ENCODE measurements at regions not wholly inside any gene's neighbourhood (a gene's known extent, or its start where the extent isn't known, plus 50 kb on each side); places are given as distances from the start of the nearest gene placed in this dataset.

DNA sequence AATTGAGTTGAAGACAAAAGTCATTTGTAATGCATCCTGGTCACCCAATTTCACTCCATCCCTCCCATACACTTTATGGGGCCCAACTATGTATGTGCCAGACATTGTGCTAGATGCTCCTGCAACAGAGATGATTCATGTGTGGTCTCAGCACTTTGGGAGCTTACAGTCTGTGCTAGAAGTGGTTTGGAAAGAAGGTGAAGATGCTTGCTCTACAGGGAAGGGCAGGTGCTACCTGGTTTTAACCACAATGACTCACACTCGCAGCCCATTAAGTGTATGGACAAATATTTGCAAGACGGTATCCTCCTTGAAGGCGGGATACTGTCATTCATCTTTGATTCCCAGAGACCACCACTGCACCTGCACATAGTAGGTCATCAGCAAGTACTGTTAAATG, 257.6 kb downstream of the OTUD1 start:
- Mint-ChIP-seq H3K4me3 (peak overlapping the region; percentile 84), H3K4me1 (peaks cover 29% of the 10 kb centered on the region), H3K9me3 (no peaks in the 10 kb centered on the region), H3K36me3 (no peaks in the 10 kb centered on the region), H3K27ac (no peak overlapping the region), H3K27me3 (ENCODE audit: low read depth) (peaks cover 95% of the 10 kb centered on the region)
- TF ChIP-seq, protein P1, sequence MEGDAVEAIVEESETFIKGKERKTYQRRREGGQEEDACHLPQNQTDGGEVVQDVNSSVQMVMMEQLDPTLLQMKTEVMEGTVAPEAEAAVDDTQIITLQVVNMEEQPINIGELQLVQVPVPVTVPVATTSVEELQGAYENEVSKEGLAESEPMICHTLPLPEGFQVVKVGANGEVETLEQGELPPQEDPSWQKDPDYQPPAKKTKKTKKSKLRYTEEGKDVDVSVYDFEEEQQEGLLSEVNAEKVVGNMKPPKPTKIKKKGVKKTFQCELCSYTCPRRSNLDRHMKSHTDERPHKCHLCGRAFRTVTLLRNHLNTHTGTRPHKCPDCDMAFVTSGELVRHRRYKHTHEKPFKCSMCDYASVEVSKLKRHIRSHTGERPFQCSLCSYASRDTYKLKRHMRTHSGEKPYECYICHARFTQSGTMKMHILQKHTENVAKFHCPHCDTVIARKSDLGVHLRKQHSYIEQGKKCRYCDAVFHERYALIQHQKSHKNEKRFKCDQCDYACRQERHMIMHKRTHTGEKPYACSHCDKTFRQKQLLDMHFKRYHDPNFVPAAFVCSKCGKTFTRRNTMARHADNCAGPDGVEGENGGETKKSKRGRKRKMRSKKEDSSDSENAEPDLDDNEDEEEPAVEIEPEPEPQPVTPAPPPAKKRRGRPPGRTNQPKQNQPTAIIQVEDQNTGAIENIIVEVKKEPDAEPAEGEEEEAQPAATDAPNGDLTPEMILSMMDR (IDR thresholded peaks at IDR 0.05; ENCODE audit: unreplicated experiment) = no peak
- no peak for DNase-seq (ENCODE audit: low spot score in 2 of 2, unreplicated experiment in 2 of 2)

DNA sequence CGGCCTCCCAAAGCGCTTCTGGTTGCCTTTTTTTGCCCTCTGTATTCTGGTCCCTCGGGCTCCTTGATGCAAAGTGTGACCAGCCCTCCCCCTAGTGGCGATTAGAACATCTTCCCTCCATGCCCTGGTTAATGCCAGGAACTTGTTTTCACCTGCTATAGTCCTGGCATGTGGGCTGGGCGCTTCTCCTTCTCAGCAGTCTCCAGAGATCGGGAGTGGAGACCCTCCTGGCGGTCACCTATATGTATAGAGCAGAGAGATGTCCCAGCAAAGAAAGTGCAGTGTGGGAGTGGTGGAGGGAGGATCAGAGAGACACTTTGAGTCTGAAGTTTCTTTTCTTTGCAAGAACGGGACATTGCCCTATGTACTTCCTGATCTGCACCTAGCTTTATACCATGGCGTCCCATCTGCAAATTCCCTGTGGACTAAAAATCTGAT, 264.1 kb downstream of the OTUD1 start:
- peaks cover 6% of the 10 kb centered on the region for H3K4me1 Mint-ChIP-seq
- H3K27me3 Mint-ChIP-seq (ENCODE audit: low read depth) = peaks cover 54% of the 10 kb centered on the region
- TF ChIP-seq, protein P1 (IDR thresholded peaks at IDR 0.05; ENCODE audit: unreplicated experiment) = peak; percentile 72
- no peak overlapping the region for H3K27ac Mint-ChIP-seq
- H3K9me3 Mint-ChIP-seq = peaks cover 24% of the 10 kb centered on the region
- peak overlapping the region; percentile 13 for H3K4me3 Mint-ChIP-seq
- peak in 1 of 2 experiments; percentile 42 for DNase-seq (ENCODE audit: low spot score in 2 of 2, unreplicated experiment in 2 of 2)
- H3K36me3 Mint-ChIP-seq = peaks cover 4% of the 10 kb centered on the region

DNA sequence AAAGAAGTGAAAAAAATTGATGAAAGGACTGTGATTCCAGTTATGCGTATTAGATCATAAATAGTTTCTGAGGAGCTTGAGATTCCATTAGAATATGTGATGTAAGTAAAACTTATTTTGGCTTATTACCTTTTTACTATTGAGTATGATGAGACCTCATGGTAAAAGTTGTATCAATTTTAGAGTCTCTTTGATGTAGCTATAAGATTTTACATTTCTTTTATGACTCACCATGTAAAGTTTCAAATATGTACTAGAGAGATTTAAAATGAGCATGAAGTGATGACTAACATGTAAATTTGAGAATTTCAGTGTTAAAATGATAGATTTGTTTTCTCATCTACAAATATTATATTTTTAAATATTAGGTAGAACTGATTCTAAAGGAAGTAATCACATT, 276.5 kb downstream of the OTUD1 start:
- H3K4me3 Mint-ChIP-seq = no peak overlapping the region
- H3K36me3 Mint-ChIP-seq = no peaks in the 10 kb centered on the region
- no peaks in the 10 kb centered on the region for H3K9me3 Mint-ChIP-seq
- peaks cover 55% of the 10 kb centered on the region for H3K27me3 Mint-ChIP-seq (ENCODE audit: low read depth)
- H3K27ac Mint-ChIP-seq = no peak overlapping the region
- no peak for DNase-seq (ENCODE audit: low spot score in 2 of 2, unreplicated experiment in 2 of 2)
- TF ChIP-seq, protein P1 (IDR thresholded peaks at IDR 0.05; ENCODE audit: unreplicated experiment) = no peak
- no peaks in the 10 kb centered on the region for H3K4me1 Mint-ChIP-seq

GRCh38 chr10:23717913-23718312, 279.0 kb downstream of the OTUD1 start:
- TF ChIP-seq, protein P1 (IDR thresholded peaks at IDR 0.05; ENCODE audit: unreplicated experiment) = no peak
- H3K36me3 Mint-ChIP-seq = no peaks in the 10 kb centered on the region
- no peak for DNase-seq (ENCODE audit: low spot score in 2 of 2, unreplicated experiment in 2 of 2)
- H3K9me3 Mint-ChIP-seq = no peaks in the 10 kb centered on the region
- H3K4me1 Mint-ChIP-seq = no peaks in the 10 kb centered on the region
- peaks cover 44% of the 10 kb centered on the region for H3K27me3 Mint-ChIP-seq (ENCODE audit: low read depth)
- H3K4me3 Mint-ChIP-seq = no peak overlapping the region
- no peak overlapping the region for H3K27ac Mint-ChIP-seq

GRCh38 chr10:23718946-23719345, 280.1 kb downstream of the OTUD1 start:
- H3K27me3 Mint-ChIP-seq (ENCODE audit: low read depth) = peaks cover 40% of the 10 kb centered on the region
- no peak overlapping the region for H3K27ac Mint-ChIP-seq
- no peaks in the 10 kb centered on the region for H3K9me3 Mint-ChIP-seq
- no peaks in the 10 kb centered on the region for H3K4me1 Mint-ChIP-seq
- no peak overlapping the region for H3K4me3 Mint-ChIP-seq
- H3K36me3 Mint-ChIP-seq = no peaks in the 10 kb centered on the region
- TF ChIP-seq, protein P1 (IDR thresholded peaks at IDR 0.05; ENCODE audit: unreplicated experiment) = no peak
- no peak for DNase-seq (ENCODE audit: low spot score in 2 of 2, unreplicated experiment in 2 of 2)

GRCh38 chr10:23723796-23724195, 284.9 kb downstream of the OTUD1 start:
- no peaks in the 10 kb centered on the region for H3K36me3 Mint-ChIP-seq
- TF ChIP-seq, protein P1 (IDR thresholded peaks at IDR 0.05; ENCODE audit: unreplicated experiment) = no peak

More at GRCh38 chr10:23723796-23724195, 284.9 kb downstream of the OTUD1 start:
- no peak for DNase-seq (ENCODE audit: low spot score in 2 of 2, unreplicated experiment in 2 of 2)
- Mint-ChIP-seq H3K4me1 (peaks cover 8% of the 10 kb centered on the region), H3K4me3 (no peak overlapping the region), H3K27ac (no peak overlapping the region), H3K27me3 (ENCODE audit: low read depth) (peaks cover 18% of the 10 kb centered on the region), H3K9me3 (peaks cover 5% of the 10 kb centered on the region)
